ENCODE measurements at regions not wholly inside any gene's neighbourhood (a gene's known extent, or its start where the extent isn't known, plus 50 kb on each side); places are given as distances from the start of the nearest gene placed in this dataset.

DNA sequence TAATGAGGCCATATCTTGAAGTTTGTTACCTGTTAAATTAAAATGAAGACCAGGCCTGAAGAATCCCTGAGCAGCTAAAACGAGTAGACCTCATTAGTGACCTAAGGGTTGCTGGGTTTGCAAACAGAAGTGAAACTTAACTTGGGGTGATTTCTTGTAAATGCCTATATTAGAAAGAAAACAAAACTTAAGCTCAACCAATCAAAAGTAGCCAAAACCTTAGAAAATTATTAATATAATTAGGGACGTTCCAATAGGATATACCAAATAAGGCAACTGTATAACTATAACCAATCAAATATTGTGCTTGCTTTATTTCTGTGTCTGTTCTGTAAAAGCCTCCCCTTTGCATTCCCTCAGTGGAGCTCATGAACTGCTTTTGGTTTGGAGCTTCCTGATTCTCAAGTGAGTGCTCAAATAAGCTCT lies 137.9 kb upstream of the VRK2 start:
- no peaks in the 10 kb centered on the region for H3F3A ChIP-seq (replicated peaks; ENCODE audit: insufficient read depth)

DNA sequence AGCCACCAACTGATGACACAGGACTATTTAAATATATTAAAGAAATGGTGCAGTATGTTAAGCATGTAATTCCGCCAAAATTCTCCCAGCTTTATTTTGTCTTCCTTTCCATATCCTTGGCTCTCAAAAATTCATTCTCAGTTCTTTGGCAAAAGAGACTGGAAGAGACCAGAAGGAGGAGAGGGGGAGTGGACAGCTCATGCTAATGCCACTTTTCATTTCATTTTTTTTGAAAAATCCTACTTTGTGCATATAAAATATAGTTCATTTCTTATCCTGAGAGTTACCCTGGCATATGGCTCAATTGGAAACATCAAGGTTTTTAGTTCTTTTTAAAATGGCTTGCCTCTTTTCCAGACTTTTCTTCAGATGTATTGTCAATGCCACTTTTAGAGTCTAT lies 128.5 kb upstream of the VRK2 start:
- POLR2A ChIA-PET = no interaction called here
- CTCF ChIA-PET = interaction anchor here (1.0 to 1.4 kb wide), 2 partner anchors 12 to 214 kb away, joined by 3 to 4 read pairs; no protein-coding TSS in a partner anchor

More for the DNA sequence above, 137.9 kb upstream of the VRK2 start:
- Histone ChIP-seq H3K9me3 (no peaks in the 10 kb centered on the region), H3K9ac (no peak overlapping the region), H3K4me2 (no peak overlapping the region), H3K4me1 (ENCODE audit: control insufficient read depth in 1 of 2, insufficient read depth in 2 of 2, low read depth in 1 of 2, low read length in 1 of 2) (no peaks in the 10 kb centered on the region), H3K4me3 (ENCODE audit: low read depth in 2 of 2, low read length in 1 of 2) (no peak overlapping the region), H3K79me2 (ENCODE audit: insufficient read depth) (no peaks in the 10 kb centered on the region), H3K27me3 (ENCODE audit: insufficient read depth) (no peaks in the 10 kb centered on the region), H4K20me1 (ENCODE audit: insufficient read depth) (no peaks in the 10 kb centered on the region), H3K9me2 (no peaks in the 10 kb centered on the region), H2AFZ (ENCODE audit: low read depth) (no peak overlapping the region), H3K27ac (ENCODE audit: low read depth in 2 of 2, low read length in 1 of 2) (no peak overlapping the region), H3K36me3 (replicated peaks in 1 of 2; ENCODE audit: control insufficient read depth in 1 of 2, insufficient read depth in 2 of 2, low read length in 1 of 2) (no peaks in the 10 kb centered on the region)
- TF ChIP-seq TAF1 (IDR thresholded peaks at IDR 0.05; ENCODE audit: borderline replicate concordance, low read depth, low read length) (no peak), MEF2A (IDR thresholded peaks at IDR 0.05; ENCODE audit: borderline replicate concordance, low read depth) (no peak), RFX5 (IDR thresholded peaks at IDR 0.05; ENCODE audit: low read length) (no peak), POLR2AphosphoS5 (IDR thresholded peaks at IDR 0.05; ENCODE audit: low read depth, low read length) (no peak)
- TF ChIP-seq, protein P1, sequence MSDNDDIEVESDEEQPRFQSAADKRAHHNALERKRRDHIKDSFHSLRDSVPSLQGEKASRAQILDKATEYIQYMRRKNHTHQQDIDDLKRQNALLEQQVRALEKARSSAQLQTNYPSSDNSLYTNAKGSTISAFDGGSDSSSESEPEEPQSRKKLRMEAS (IDR thresholded peaks at IDR 0.05; ENCODE audit: low read depth) = no peak
- CTCF ChIA-PET = interaction anchor here (1.3 to 1.9 kb wide), 2 partner anchors 223 to 539 kb away, joined by 4 read pairs; no protein-coding TSS in a partner anchor
- DNase-seq = no peak
- 62% methylated on average over 2 of the region's 2 CpGs for WGBS (ENCODE audit: low lambda C conversion rate)
- POLR2A ChIA-PET = no interaction called here

DNA sequence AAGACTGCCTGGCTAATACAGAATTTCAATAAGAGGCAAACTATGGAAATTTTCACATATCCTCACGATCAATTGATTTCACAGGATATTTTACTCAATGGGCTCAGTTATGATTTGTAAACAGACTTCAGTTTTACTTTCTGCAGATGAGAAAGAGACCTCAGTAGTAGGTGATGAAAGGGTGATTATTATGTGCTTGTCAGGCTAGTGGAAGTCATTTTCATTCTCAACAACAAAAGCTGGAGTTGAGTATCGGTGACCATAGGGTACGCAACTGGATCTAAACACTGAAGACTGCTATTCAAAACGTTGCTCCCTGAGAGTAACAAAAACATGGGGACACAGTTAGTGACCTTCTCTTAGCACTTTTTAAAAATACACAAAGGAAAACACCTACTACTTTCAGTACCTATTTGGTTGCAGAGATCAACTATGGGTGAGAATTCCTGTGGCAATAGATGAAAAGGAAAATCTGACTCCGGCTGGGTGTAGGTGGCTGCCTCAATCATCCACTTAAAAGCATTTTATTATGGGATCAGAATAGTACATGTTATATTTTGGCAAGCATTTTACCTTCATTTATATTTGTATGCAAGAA lies 126.2 kb upstream of the VRK2 start:
- TF ChIP-seq EZH2phosphoT487 (IDR thresholded peaks at IDR 0.05; ENCODE audit: borderline replicate concordance, low read depth) (no peak), ELF1 (IDR thresholded peaks at IDR 0.05) (no peak), RCOR1 (IDR thresholded peaks at IDR 0.05; ENCODE audit: low read length) (no peak), CHD2 (IDR thresholded peaks at IDR 0.05; ENCODE audit: low read length, partially characterized antibody) (no peak), FOSL2 (IDR thresholded peaks at IDR 0.05; ENCODE audit: borderline replicate concordance, low read depth) (no peak), RAD21 (IDR thresholded peaks at IDR 0.05; ENCODE audit: low read length) (no peak), GATA2 (CRISPR knock-in tag; IDR thresholded peaks at IDR 0.05) (no peak), FOXM1 (IDR thresholded peaks at IDR 0.05; ENCODE audit: low read depth) (no peak), TAF1 (IDR thresholded peaks at IDR 0.05; ENCODE audit: borderline replicate concordance, low read depth, low read length) (no peak), GABPA (IDR thresholded peaks at IDR 0.05; ENCODE audit: low read depth) (no peak)
- TF ChIP-seq, protein P2, sequence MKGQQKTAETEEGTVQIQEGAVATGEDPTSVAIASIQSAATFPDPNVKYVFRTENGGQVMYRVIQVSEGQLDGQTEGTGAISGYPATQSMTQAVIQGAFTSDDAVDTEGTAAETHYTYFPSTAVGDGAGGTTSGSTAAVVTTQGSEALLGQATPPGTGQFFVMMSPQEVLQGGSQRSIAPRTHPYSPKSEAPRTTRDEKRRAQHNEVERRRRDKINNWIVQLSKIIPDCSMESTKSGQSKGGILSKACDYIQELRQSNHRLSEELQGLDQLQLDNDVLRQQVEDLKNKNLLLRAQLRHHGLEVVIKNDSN (IDR thresholded peaks at IDR 0.05; ENCODE audit: borderline replicate concordance, low read depth) = no peak
- TF ChIP-seq, protein P3, sequence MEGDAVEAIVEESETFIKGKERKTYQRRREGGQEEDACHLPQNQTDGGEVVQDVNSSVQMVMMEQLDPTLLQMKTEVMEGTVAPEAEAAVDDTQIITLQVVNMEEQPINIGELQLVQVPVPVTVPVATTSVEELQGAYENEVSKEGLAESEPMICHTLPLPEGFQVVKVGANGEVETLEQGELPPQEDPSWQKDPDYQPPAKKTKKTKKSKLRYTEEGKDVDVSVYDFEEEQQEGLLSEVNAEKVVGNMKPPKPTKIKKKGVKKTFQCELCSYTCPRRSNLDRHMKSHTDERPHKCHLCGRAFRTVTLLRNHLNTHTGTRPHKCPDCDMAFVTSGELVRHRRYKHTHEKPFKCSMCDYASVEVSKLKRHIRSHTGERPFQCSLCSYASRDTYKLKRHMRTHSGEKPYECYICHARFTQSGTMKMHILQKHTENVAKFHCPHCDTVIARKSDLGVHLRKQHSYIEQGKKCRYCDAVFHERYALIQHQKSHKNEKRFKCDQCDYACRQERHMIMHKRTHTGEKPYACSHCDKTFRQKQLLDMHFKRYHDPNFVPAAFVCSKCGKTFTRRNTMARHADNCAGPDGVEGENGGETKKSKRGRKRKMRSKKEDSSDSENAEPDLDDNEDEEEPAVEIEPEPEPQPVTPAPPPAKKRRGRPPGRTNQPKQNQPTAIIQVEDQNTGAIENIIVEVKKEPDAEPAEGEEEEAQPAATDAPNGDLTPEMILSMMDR (IDR thresholded peaks at IDR 0.05) = no peak
- Histone ChIP-seq H3K36me3 (replicated peaks in 1 of 2; ENCODE audit: control insufficient read depth in 1 of 2, insufficient read depth in 2 of 2, low read length in 1 of 2) (no peaks in the 10 kb centered on the region), H2AFZ (ENCODE audit: low read depth) (no peak overlapping the region), H3K9me2 (no peaks in the 10 kb centered on the region), H3K4me2 (no peak overlapping the region), H3F3A (replicated peaks; ENCODE audit: insufficient read depth) (no peaks in the 10 kb centered on the region), H3K9me3 (no peaks in the 10 kb centered on the region), H3K79me2 (ENCODE audit: insufficient read depth) (no peaks in the 10 kb centered on the region), H3K4me3 (ENCODE audit: low read depth in 2 of 2, low read length in 1 of 2) (no peak overlapping the region), H4K20me1 (ENCODE audit: insufficient read depth) (no peaks in the 10 kb centered on the region), H3K27ac (ENCODE audit: low read depth in 2 of 2, low read length in 1 of 2) (no peak overlapping the region), H3K27me3 (ENCODE audit: insufficient read depth) (no peaks in the 10 kb centered on the region), H3K4me1 (ENCODE audit: control insufficient read depth in 1 of 2, insufficient read depth in 2 of 2, low read depth in 1 of 2, low read length in 1 of 2) (no peaks in the 10 kb centered on the region), H3K9ac (no peak overlapping the region)
- DNase-seq = no peak
- POLR2A ChIA-PET = no interaction called here
- WGBS (ENCODE audit: low lambda C conversion rate) = 74% methylated on average over 5 of the region's 5 CpGs
- CTCF ChIA-PET = interaction anchor here (0.6 to 1.7 kb wide), 3 partner anchors 9 to 86 kb away, joined by 3 to 5 read pairs (median 3); no protein-coding TSS in a partner anchor

More for the DNA sequence above, 128.5 kb upstream of the VRK2 start:
- Histone ChIP-seq H3K4me1 (ENCODE audit: control insufficient read depth in 1 of 2, insufficient read depth in 2 of 2, low read depth in 1 of 2, low read length in 1 of 2) (no peaks in the 10 kb centered on the region), H3K4me3 (ENCODE audit: low read depth in 2 of 2, low read length in 1 of 2) (no peak overlapping the region), H3K27me3 (ENCODE audit: insufficient read depth) (no peaks in the 10 kb centered on the region), H3K36me3 (replicated peaks in 1 of 2; ENCODE audit: control insufficient read depth in 1 of 2, insufficient read depth in 2 of 2, low read length in 1 of 2) (no peaks in the 10 kb centered on the region), H3K9ac (no peak overlapping the region), H3K9me3 (no peaks in the 10 kb centered on the region), H3K27ac (ENCODE audit: low read depth in 2 of 2, low read length in 1 of 2) (no peak overlapping the region), H2AFZ (ENCODE audit: low read depth) (no peak overlapping the region), H3K79me2 (ENCODE audit: insufficient read depth) (no peaks in the 10 kb centered on the region), H3F3A (replicated peaks; ENCODE audit: insufficient read depth) (no peaks in the 10 kb centered on the region), H4K20me1 (ENCODE audit: insufficient read depth) (no peaks in the 10 kb centered on the region), H3K9me2 (no peaks in the 10 kb centered on the region), H3K4me2 (no peak overlapping the region)
- 86% methylated on average over 1 of the region's 1 CpG for WGBS (ENCODE audit: low lambda C conversion rate)
- TF ChIP-seq TEAD4 (IDR thresholded peaks at IDR 0.05; ENCODE audit: borderline replicate concordance, insufficient read depth) = no peak
- DNase-seq = no peak
